Right ventricle myocardium inferior (tissue), 1 donor: ENCODE measurements at regions not wholly inside any gene's neighbourhood (a gene's known extent, or its start where the extent isn't known, plus 50 kb on each side); places are given as distances from the start of the nearest gene placed in this dataset.
A peak's percentile ranks its signal among the peaks of the same experiment; 100 is the strongest.
"Not testable (repeated sequence)": the region's sequence is repeated elsewhere in the genome, so short reads cannot be mapped to it uniquely, and the experiment has no call there.

Experiments
- ATAC-seq: fragments of 200-7000 bp; cut with Tn5 transposase; one replicate; pipeline ENCODE4 v1.9.1; 2020; ENCODE audit warnings: mild to moderate bottlenecking, moderate library complexity
- DNase-seq: peaks from one replicate; pipeline ENCODE4 v3.0.0; 2021; ENCODE audit errors: missing footprints
- intact Hi-C: fragments of 100-400 bp; cut with DNase I; formaldehyde crosslinking; loops from one replicate; pipeline ENCODE4 v1.11.0; 2022
- donor health status: DM: no; HTN: yes; CAD: no; lungs with severe emphysema.

- intact Hi-C loops, result no loop called here
- ATAC-seq (no peak), DNase-seq (peak; percentile 61)
Measured at GRCh38 chr5:57750891-57751290, 268.3 kb upstream of the ACTBL2 start.

- intact Hi-C loops, result no loop called here
- no peak for DNase-seq
- ATAC-seq, result no peak
Measured at GRCh38 chr5:57750282-57750681, 267.7 kb upstream of the ACTBL2 start.

GRCh38 chr5:57749396-57749795, 266.8 kb upstream of the ACTBL2 start:
- ATAC-seq (no peak), DNase-seq (no peak)
- intact Hi-C loops, result no loop called here

- ATAC-seq (no peak), DNase-seq (no peak)
- intact Hi-C loops, result no loop called here
Measured at GRCh38 chr5:57745700-57746651, 263.4 kb upstream of the ACTBL2 start.

GRCh38 chr5:57745029-57745428, 262.4 kb upstream of the ACTBL2 start:
- intact Hi-C loops, result no loop called here
- ATAC-seq (no peak), DNase-seq (no peak)

- intact Hi-C loops, result no loop called here
- DNase-seq, result no peak
Measured at GRCh38 chr5:57741336-57741735, 258.7 kb upstream of the ACTBL2 start.

GRCh38 chr5:57738787-57739186, 256.2 kb upstream of the ACTBL2 start:
- ATAC-seq, result no peak
- no peak for DNase-seq
- intact Hi-C loops, result no loop called here

More at GRCh38 chr5:57741336-57741735, 258.7 kb upstream of the ACTBL2 start:
- no peak for ATAC-seq

- ATAC-seq (no peak), DNase-seq (no peak)
- intact Hi-C loops, result no loop called here
Measured at GRCh38 chr5:57738301-57738700, 255.7 kb upstream of the ACTBL2 start.

GRCh38 chr5:57736716-57737115, 254.1 kb upstream of the ACTBL2 start:
- intact Hi-C loops, result no loop called here
- ATAC-seq, result no peak
- no peak for DNase-seq

GRCh38 chr5:57735279-57736153, 252.9 kb upstream of the ACTBL2 start:
- intact Hi-C loops, DNase-seq, ATAC-seq: not testable (repeated sequence)

GRCh38 chr5:57734296-57734695, 251.7 kb upstream of the ACTBL2 start:
- ATAC-seq, result no peak
- intact Hi-C loops, result no loop called here
- no peak for DNase-seq

- ATAC-seq (no peak), DNase-seq (no peak)
- intact Hi-C loops, result no loop called here
Measured at GRCh38 chr5:57727591-57727990, 245.0 kb upstream of the ACTBL2 start.

- intact Hi-C loops, result no loop called here
- ATAC-seq (no peak), DNase-seq (no peak)
Measured at GRCh38 chr5:57725658-57726504, 243.3 kb upstream of the ACTBL2 start.

GRCh38 chr5:57724836-57725235, 242.2 kb upstream of the ACTBL2 start:
- intact Hi-C loops, result no loop called here
- DNase-seq, result no peak
- no peak for ATAC-seq

GRCh38 chr5:57721226-57721625, 238.6 kb upstream of the ACTBL2 start:
- DNase-seq (no peak), ATAC-seq (no peak)
- intact Hi-C loops, result no loop called here

GRCh38 chr5:57720656-57721055, 238.0 kb upstream of the ACTBL2 start:
- intact Hi-C loops, result no loop called here
- DNase-seq (peak; percentile 39), ATAC-seq (no peak)

- intact Hi-C loops, result no loop called here
- ATAC-seq (no peak), DNase-seq (no peak)
Measured at GRCh38 chr5:57719216-57719615, 236.6 kb upstream of the ACTBL2 start.

GRCh38 chr5:57718155-57718554, 235.5 kb upstream of the ACTBL2 start:
- intact Hi-C loops, result no loop called here
- DNase-seq, result no peak

GRCh38 chr5:57717555-57717954, 234.9 kb upstream of the ACTBL2 start:
- intact Hi-C loops, result no loop called here
- DNase-seq, result no peak
- no peak for ATAC-seq

More at GRCh38 chr5:57718155-57718554, 235.5 kb upstream of the ACTBL2 start:
- ATAC-seq, result no peak
